Left lobe of liver (tissue), 2 donors: ENCODE measurements at regions not wholly inside any gene's neighbourhood (a gene's known extent, or its start where the extent isn't known, plus 50 kb on each side); places are given as distances from the start of the nearest gene placed in this dataset.
"Not testable (repeated sequence)": the region's sequence is repeated elsewhere in the genome, so short reads cannot be mapped to it uniquely, and the experiment has no call there.

Experiments
- ATAC-seq: fragments of 200-7000 bp; cut with Tn5 transposase; one replicate; pipeline ENCODE4 v1.9.1; 2020; ENCODE audit warnings: mild to moderate bottlenecking, moderate library complexity
- DNase-seq: peaks from one replicate; pipeline ENCODE4 v3.0.0-alpha.2; 2020; ENCODE audit warnings: low spot score
- donor health status: DM: no; HTN: no; CAD: no; lungs with moderate emphysema.
- donor health status: DM: no; HTN: yes; CAD: no.

GRCh38 chr12:17564630-17565029 lies 525.4 kb downstream of the RERGL start:
- DNase-seq, ATAC-seq: not testable (repeated sequence)

GRCh38 chr12:17550011-17550410 lies 540.0 kb downstream of the RERGL start:
- ATAC-seq = no peak
- no peak for DNase-seq

GRCh38 chr12:17540921-17541320 lies 549.1 kb downstream of the RERGL start:
- ATAC-seq (no peak), DNase-seq (no peak)

DNA sequence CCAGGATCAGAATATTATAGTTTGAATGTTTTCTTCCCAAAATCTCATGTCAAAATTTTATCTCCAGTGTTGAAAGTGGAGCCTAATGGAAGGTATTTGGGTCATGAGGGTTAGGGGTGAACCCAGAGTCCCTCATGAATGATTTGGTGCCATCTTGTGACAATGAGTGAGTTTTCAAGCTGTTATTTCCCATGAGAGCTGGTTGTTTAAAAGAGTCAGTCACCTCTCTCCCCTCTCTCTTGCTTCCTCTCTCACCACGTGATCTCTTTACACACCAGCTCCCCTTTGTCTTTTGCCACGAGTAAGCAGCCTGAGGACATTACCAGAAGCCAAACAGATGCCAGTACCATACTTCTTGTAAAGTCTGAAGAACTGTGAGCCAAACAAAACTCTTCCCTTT lies 561.6 kb downstream of the RERGL start:
- ATAC-seq = no peak
- no peak for DNase-seq

DNA sequence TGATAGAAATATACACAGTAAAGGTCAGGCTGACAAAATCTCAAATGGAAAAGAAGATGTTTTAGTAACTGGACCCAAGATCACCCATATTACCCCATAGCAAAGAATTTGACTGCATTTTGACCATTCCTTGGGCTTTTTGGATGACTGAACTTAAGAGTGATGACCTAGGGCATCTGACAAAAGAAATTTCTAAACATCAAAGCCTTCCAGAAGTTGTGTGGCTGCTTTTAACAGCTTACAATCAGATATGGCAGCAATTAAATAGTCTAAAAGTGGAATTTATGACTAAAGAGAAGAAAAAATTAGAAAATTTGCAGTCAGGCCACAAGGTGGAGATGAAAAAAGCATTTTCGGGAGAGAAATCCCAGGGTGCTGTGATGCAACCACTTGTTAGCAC lies 563.0 kb downstream of the RERGL start:
- DNase-seq (no peak), ATAC-seq (no peak)

GRCh38 chr12:17511369-17511768 lies 578.6 kb downstream of the RERGL start:
- ATAC-seq (no peak), DNase-seq (no peak)

- no peak for DNase-seq
- no peak for ATAC-seq
Observed at GRCh38 chr12:17507336-17507735, 582.7 kb downstream of the RERGL start.

DNA sequence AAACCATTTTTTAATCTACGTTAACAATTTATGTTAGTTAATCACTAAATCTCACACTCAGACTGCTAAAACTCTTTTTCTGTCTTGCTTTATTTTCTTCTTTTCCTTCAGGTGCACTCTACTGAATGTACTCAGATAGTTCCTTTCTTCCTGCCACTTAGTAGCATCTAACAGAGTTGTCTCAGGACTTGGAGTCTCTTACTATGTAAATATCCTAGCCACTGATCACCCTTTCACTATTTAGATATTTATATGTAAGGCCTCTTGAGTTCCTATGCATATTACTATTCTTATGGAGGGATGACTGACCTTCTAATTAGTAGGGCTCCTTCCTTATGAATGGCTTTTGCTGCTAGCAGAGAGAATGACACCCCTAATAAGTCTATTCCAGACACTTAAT lies 586.3 kb downstream of the RERGL start:
- ATAC-seq (no peak), DNase-seq (no peak)

DNA sequence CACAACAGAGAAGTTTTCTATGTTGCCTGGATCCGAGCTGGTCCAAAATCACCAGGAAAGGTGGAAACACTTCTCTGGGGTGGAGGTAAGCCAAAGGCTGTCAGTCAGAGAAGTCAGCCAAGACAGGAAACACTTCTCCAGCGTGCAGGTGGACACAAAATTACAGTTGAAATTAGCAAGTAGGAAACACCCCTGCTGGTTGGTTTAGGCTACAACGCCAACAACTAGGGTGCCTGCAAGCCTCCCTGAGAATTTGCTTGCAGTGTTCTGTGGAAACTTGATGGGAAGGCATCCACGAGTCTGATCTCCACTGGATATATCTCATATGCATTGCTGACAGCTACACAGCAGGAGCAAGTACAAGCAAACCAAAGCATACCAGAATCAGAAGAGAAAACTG lies 600.5 kb downstream of the RERGL start:
- no peak for DNase-seq

DNA sequence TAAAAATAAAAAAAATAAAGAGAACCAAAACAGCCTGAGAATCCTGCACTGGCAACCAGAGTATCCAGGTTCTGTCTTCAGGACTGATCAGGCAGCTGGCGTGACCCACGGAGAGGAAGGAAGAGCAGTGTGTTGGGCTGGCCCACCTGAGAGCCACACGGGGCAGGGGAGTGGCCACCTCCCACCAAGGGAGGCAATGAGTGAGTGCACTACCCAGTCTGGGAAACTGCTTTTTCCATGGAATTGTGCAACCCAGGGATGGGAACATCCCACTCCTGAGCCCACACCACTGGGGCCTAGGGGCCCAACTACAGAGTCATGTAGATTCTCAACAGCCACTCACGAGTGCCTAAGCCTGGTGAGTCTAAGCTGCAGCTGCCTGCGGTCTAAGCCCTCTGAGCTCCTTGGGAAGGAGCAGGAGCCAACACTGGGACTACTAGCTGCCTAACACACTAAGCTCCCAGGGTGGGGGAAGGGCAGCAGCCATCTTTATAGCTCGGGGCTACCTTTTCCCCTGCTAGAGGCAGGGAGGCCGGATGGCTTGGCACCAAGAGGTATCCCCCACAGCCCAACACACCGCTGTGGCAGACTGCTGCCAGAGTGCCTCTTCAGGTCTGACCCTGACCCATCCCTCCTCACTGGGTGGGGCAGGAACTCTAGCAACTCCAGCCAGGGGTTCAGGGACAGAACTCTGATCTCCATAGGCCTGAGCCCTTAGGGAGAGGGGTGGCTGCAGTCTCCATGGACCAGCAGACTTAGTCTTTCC lies 610.9 kb downstream of the RERGL start:
- DNase-seq = no peak
- ATAC-seq = no peak

More for the DNA sequence above, 600.5 kb downstream of the RERGL start:
- ATAC-seq = no peak

DNA sequence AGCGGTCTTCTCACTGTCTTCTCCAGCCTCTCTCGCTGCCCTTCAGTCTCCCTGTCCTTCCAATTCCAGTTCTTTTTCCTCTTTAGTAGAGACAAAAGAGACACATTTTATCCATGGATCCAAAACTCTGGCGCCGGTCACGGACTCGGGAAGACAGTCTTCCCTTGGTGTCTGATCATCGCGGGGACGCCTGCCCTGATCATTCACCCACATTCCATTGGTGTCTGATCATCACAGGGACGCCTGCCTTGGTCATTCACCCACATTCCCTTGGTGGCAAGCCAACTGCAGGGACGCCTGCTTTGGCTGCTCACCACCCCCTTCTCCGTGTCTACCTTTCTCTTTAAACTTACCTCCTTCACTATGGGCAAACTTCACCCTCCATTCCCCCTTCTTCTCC lies 619.5 kb downstream of the RERGL start:
- no peak for ATAC-seq
- no peak for DNase-seq

- ATAC-seq (no peak), DNase-seq (no peak)
Observed at GRCh38 chr12:17459214-17459613, 630.8 kb downstream of the RERGL start.

DNA sequence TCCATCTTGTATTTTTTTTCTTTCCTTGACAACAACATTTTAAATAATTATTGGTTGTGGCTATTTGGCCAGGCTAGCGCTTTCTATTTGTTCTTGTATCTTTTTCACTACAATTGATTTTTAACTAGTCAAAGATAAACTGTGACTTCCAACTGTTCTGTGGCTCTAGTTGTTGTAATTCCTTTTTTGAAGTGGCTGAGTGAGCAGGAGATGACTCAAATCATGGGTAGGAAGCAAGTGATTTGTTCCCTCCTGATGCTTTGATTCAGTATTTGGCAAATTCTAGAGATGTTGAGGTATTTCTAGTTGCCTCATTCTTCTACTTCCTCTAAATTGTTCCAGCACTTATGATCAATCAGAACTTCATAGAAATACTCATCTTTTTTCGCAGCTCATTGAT lies 633.5 kb downstream of the RERGL start:
- DNase-seq = no peak
- ATAC-seq = no peak

DNA sequence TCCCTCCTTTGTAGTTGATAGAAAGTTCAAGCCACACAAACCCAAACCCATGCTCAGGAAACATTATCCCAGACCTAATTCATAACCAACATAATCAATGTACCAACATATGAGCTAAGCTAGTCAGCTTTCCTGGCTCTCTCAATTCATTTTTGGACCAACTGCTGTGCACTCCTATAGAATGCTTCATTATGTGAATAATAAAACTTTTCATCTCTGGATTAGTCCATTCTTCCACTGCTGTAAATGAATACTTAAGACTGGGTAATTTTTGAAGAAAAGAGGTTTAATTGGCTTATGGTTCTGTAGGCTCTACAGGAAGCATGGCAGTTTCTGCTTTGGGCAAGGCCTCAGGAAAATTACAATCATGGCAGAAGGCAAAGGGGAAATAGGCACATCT lies 651.9 kb downstream of the RERGL start:
- ATAC-seq = no peak

DNA sequence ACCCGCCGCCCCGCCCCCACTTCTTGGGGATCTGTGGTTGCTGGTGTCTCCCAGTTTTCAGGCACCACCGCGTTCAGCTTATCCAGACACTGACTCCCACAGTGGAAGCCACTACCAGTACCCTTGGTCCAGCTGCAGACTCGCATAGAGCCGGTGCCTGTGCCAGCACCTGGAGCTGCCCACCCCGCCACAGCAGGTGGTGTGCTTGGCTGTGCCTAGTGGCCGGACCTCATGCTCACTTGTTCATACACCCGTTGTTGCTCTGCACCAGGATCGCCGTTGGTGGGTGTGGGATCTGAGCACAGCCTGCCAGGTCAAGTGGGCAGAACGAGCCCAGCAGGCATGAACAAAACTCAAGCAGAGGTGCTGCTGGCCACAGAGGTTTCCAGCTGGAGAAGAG lies 673.2 kb downstream of the RERGL start:
- no peak for ATAC-seq
- no peak for DNase-seq

More for the DNA sequence above, 651.9 kb downstream of the RERGL start:
- no peak for DNase-seq

DNA sequence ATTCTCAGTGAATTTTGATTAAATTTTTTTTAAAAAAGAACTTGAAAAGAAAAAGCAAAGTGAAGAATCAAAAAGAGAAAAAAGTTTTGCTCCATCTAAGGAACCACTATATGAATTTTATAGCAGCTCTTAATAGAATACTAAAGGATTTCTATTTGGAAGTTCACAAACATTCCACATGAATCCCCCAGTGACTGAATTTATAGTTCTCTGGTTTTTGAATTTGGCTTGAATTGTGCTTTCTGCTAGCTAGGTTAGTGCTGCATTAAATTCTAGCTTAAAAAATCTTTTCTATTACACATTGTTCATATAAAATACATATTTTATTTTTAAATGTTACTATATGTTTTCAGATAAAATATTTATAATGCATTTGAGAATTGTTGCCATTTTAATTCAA lies 675.4 kb downstream of the RERGL start:
- ATAC-seq (no peak), DNase-seq (no peak)

DNA sequence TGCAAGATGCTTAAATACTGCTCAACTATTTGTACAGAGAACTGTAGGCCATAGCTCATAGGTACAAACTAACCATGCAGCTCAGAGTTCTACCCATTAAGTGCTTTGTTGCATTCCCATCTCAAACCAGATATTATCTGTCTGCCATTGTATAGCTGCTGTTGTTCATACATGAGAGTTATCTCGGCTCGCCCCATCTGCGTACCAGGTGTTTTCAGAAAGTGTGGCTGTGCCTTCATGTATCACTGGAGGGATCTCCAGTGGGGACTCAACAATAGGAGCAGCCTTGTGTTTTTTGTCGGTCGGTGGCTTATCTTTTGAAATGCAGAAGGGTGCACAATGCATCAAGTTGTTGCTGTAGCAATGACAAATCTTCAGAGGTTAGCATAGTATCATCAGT lies 678.3 kb downstream of the RERGL start:
- ATAC-seq (no peak), DNase-seq (no peak)

GRCh38 chr12:17388679-17389078 lies 701.3 kb downstream of the RERGL start:
- no peak for ATAC-seq
- no peak for DNase-seq

DNA sequence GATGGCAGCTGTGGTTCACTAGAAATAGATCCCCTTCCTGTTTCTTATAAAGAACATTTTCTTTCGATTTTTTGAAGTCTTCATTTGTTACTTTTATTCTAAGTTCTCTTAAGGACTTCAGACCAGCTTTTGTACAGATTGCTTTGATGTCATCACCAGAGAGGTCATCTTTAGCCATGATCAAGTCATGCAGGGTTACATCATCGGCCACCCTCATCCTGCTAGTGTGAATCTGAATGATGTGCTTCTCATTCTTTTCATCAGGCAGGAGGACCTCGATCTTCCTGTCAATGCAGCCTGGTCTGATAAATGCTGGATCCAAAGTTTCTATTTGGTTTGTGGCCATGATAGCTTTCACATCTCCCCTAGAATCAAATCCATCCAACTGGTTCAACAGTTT lies 706.7 kb downstream of the RERGL start:
- DNase-seq (no peak), ATAC-seq (no peak)

DNA sequence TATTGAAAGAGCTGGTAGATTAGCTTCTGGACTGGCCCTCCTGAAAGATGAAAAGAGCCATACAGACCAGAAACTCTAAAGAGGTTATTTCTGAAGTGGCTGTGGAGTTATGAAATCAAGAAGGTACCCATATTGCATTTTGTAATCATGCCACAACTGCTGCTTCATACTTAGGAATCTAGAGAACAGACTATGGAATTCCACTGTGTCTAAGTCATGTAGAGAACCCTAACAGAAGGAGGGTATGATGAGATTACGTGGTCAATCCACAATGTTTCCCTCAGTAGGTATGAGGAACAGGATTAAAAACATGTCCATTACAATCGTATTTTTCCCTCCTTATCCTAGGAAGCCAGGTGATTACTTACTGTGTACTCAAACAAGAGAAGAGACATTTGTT lies 708.8 kb downstream of the RERGL start:
- DNase-seq = no peak
- ATAC-seq = no peak

DNA sequence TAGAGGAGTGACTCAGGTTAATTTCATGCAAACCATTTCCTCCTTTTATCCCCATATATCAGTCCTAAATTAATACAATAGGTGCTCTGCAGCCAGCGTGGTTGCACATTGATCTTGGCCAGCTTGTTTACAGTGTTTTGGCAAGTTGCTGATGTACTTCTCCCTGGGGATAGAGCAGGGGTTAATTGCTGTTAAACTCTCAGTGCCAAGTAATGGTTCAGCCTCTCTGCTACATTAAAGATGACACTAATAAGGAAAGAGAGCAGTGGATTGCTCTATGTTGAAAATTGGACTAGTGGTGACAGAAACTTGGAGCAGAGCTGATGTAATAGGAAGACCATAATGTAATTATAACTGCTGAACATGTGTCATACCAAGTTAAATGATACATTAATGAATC lies 717.5 kb downstream of the RERGL start:
- ATAC-seq (no peak), DNase-seq (no peak)

DNA sequence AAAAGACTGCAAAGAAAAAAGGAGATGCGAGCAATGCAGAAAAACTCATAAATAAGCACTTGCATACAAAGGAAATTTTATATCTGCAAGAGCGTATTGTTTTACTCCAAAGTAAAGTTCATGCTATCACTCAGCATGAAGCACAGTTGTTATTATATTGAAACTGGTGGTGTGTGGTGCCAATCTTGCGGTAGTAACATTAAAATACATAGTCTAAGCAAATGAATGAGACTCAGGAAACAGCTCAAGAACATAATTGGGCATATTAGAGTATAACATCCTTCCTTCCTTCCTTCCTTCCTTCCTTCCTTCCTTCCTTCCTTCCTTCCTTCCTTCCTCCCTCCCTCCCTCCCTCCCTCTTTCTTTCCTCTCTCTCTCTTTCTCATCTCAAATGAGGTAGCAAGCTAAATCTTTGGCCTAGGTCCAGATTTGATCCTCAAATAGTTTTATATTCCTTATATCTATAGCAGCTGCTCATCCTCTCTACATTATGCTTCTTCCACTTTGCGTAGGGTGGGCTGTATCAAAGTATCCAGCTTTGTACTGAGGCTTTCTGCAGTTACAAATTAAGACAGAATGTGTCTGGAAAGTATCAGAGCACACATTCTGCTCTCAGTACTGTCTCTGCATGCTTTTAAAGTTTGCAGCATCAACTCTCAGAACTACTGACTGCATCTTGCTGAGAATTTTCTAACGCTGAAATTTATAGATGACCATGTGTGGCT lies 718.3 kb downstream of the RERGL start:
- no peak for ATAC-seq
- DNase-seq = no peak

- DNase-seq = no peak
- ATAC-seq = no peak
Observed at GRCh38 chr12:17370621-17371020, 719.4 kb downstream of the RERGL start.
